OCI-M2 (cell line): ENCODE measurements at regions not wholly inside any gene's neighbourhood (a gene's known extent, or its start where the extent isn't known, plus 50 kb on each side); places are given as distances from the start of the nearest gene placed in this dataset.
"Not testable (repeated sequence)": the region's sequence is repeated elsewhere in the genome, so short reads cannot be mapped to it uniquely, and the experiment has no call there.

Source experiments
- DNase-seq: peaks from one replicate; lab custom pipeline; 2025; ENCODE audit not compliant: unreplicated experiment; lab: John Stamatoyannopoulos, UW

GRCh38 chr14:38419579-38419978 is 163.7 kb upstream of the CLEC14A start:
- DNase-seq, result no peak

GRCh38 chr14:38412654-38413053 is 156.8 kb upstream of the CLEC14A start:
- DNase-seq, result no peak

GRCh38 chr14:38410442-38410841 is 154.5 kb upstream of the CLEC14A start:
- DNase-seq, result no peak

GRCh38 chr14:38409071-38409705 is 153.3 kb upstream of the CLEC14A start:
- DNase-seq, result no peak

- no peak for DNase-seq
Measured at GRCh38 chr14:38405851-38406635, 150.2 kb upstream of the CLEC14A start.

GRCh38 chr14:38404616-38405015 is 148.7 kb upstream of the CLEC14A start:
- no peak for DNase-seq

- no peak for DNase-seq
Measured at GRCh38 chr14:38404100-38404541, 148.2 kb upstream of the CLEC14A start.

- DNase-seq, result no peak
Measured at GRCh38 chr14:38400751-38401150, 144.9 kb upstream of the CLEC14A start.

GRCh38 chr14:38399652-38400051 is 143.8 kb upstream of the CLEC14A start:
- DNase-seq, result no peak

- DNase-seq, result no peak
Measured at GRCh38 chr14:38394767-38395166, 138.9 kb upstream of the CLEC14A start.

GRCh38 chr14:38394064-38394463 is 138.2 kb upstream of the CLEC14A start:
- no peak for DNase-seq

- DNase-seq, result no peak
Measured at GRCh38 chr14:38391334-38391733, 135.4 kb upstream of the CLEC14A start.

GRCh38 chr14:38389681-38390080 is 133.8 kb upstream of the CLEC14A start:
- no peak for DNase-seq

- no peak for DNase-seq
Measured at GRCh38 chr14:38387821-38388220, 131.9 kb upstream of the CLEC14A start.

GRCh38 chr14:38385836-38386235 is 129.9 kb upstream of the CLEC14A start:
- DNase-seq, result no peak

- no peak for DNase-seq
Measured at GRCh38 chr14:38385343-38385742, 129.4 kb upstream of the CLEC14A start.

- DNase-seq, result no peak
Measured at GRCh38 chr14:38384741-38385140, 128.8 kb upstream of the CLEC14A start.

- no peak for DNase-seq
Measured at GRCh38 chr14:38367922-38368321, 112.0 kb upstream of the CLEC14A start.

- DNase-seq, result no peak
Measured at GRCh38 chr14:38366374-38366773, 110.5 kb upstream of the CLEC14A start.

- no peak for DNase-seq
Measured at GRCh38 chr14:38363217-38363616, 107.3 kb upstream of the CLEC14A start.

- no peak for DNase-seq
Measured at GRCh38 chr14:38357557-38357956, 101.7 kb upstream of the CLEC14A start.

GRCh38 chr14:38355473-38355872 is 99.6 kb upstream of the CLEC14A start:
- not testable (repeated sequence) for DNase-seq

- DNase-seq, result no peak
Measured at GRCh38 chr14:38350102-38350501, 94.2 kb upstream of the CLEC14A start.
